HUES48 (cell line): ENCODE measurements at regions not wholly inside any gene's neighbourhood (a gene's known extent, or its start where the extent isn't known, plus 50 kb on each side); places are given as distances from the start of the nearest gene placed in this dataset.

Experiments used
- H3K27ac ChIP-seq: one replicate; pipeline ENCODE4 v1.7.0; 2013; ENCODE audit warnings: low read depth, low read length, inconsistent platforms
- H3K27me3 ChIP-seq: 2 replicates; pipeline ENCODE4 v1.6.1; 2013; ENCODE audit warnings: mild to moderate bottlenecking, low read length; ENCODE audit not compliant: control insufficient read depth, insufficient read depth
- H3K36me3 ChIP-seq: 2 replicates; pipeline ENCODE4 v1.6.1; 2013; ENCODE audit warnings: low read length; ENCODE audit not compliant: control insufficient read depth, insufficient read depth
- H3K4me1 ChIP-seq: 2 replicates; pipeline ENCODE4 v1.6.1; 2013; ENCODE audit warnings: mild to moderate bottlenecking, low read length; ENCODE audit not compliant: control insufficient read depth, insufficient read depth
- H3K4me3 ChIP-seq: 2 replicates; pipeline ENCODE4 v1.5.1; 2013; ENCODE audit warnings: mild to moderate bottlenecking, low read depth, low read length
- H3K9ac ChIP-seq: 2 replicates; pipeline ENCODE4 v1.6.1; 2013; ENCODE audit warnings: mild to moderate bottlenecking, low read depth, low read length, moderate library complexity
- H3K9me3 ChIP-seq: 2 replicates; pipeline ENCODE4 v1.6.1; 2013; ENCODE audit warnings: low read length; ENCODE audit not compliant: control insufficient read depth, insufficient read depth

- no peak overlapping the region for H3K27ac ChIP-seq
- H3K9ac ChIP-seq: no peak overlapping the region
- H3K9me3 ChIP-seq: no peaks in the 10 kb centered on the region
- no peak overlapping the region for H3K4me3 ChIP-seq
- H3K27me3 ChIP-seq: no peaks in the 10 kb centered on the region
- no peaks in the 10 kb centered on the region for H3K36me3 ChIP-seq
- no peaks in the 10 kb centered on the region for H3K4me1 ChIP-seq
These were observed 370.5 kb downstream of the NUF2 start for GRCh38 chr1:163692266-163692665.

- Histone ChIP-seq H3K27ac (no peak overlapping the region), H3K36me3 (no peaks in the 10 kb centered on the region), H3K4me3 (no peak overlapping the region), H3K27me3 (no peaks in the 10 kb centered on the region), H3K4me1 (no peaks in the 10 kb centered on the region), H3K9me3 (no peaks in the 10 kb centered on the region), H3K9ac (no peak overlapping the region)
These were observed 375.4 kb downstream of the NUF2 start for GRCh38 chr1:163697137-163697536.

- Histone ChIP-seq H3K9ac (no peak overlapping the region), H3K4me3 (no peak overlapping the region), H3K27me3 (no peaks in the 10 kb centered on the region), H3K4me1 (no peaks in the 10 kb centered on the region), H3K36me3 (no peaks in the 10 kb centered on the region), H3K9me3 (no peaks in the 10 kb centered on the region), H3K27ac (no peak overlapping the region)
These were observed 380.1 kb downstream of the NUF2 start for GRCh38 chr1:163701783-163702374.

DNA sequence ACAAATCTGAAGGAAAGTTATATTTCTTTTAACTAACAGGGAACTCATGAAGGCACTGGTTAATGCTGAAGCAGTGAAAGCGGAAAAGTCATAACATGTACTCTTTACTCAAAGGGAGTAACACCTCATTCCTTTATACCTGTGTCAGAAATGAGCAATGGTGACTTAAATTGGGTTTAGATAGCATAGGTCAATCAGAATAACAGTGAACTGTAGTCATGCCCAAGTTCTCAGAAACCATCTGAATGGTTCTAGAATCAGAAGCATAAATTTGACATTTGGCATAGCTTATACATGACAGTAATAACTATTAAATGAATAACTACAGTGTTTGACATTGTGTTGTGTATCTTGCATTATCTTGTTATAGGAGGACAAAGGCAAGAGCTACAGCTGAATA lies 382.0 kb downstream of the NUF2 start:
- Histone ChIP-seq H3K27me3 (no peaks in the 10 kb centered on the region), H3K9me3 (no peaks in the 10 kb centered on the region), H3K4me1 (no peaks in the 10 kb centered on the region), H3K36me3 (no peaks in the 10 kb centered on the region), H3K27ac (no peak overlapping the region), H3K9ac (no peak overlapping the region), H3K4me3 (no peak overlapping the region)

DNA sequence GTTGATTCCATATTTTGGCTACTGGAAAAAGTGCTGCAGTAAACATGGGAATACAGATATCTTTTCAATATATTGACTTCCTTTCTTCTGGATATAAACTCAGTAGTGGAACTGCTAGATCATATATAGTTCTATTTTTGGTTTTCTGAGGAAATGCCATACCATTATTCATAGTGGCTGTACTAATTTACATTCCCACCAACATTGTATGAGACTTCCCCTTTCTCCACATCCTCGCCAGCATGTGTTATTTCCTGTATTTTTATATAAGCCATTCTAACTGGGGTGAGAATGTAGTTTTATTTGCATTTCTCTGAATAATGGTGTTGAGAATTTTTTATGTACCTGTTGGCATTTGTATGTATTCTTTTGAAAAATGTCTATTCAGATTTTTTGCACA lies 385.2 kb downstream of the NUF2 start:
- Histone ChIP-seq H3K4me3 (no peak overlapping the region), H3K27ac (no peak overlapping the region), H3K4me1 (no peaks in the 10 kb centered on the region), H3K9ac (no peak overlapping the region), H3K9me3 (no peaks in the 10 kb centered on the region), H3K36me3 (no peaks in the 10 kb centered on the region), H3K27me3 (no peaks in the 10 kb centered on the region)

- Histone ChIP-seq H3K36me3 (no peaks in the 10 kb centered on the region), H3K4me3 (no peak overlapping the region), H3K4me1 (no peaks in the 10 kb centered on the region)
These were observed 387.9 kb downstream of the NUF2 start for GRCh38 chr1:163709636-163710035.

GRCh38 chr1:163712321-163712720 lies 390.6 kb downstream of the NUF2 start:
- no peaks in the 10 kb centered on the region for H3K9me3 ChIP-seq
- H3K4me1 ChIP-seq: no peaks in the 10 kb centered on the region
- H3K9ac ChIP-seq: no peak overlapping the region
- H3K27me3 ChIP-seq: no peaks in the 10 kb centered on the region
- no peak overlapping the region for H3K27ac ChIP-seq
- no peak overlapping the region for H3K4me3 ChIP-seq
- H3K36me3 ChIP-seq: no peaks in the 10 kb centered on the region

More at GRCh38 chr1:163709636-163710035, 387.9 kb downstream of the NUF2 start:
- Histone ChIP-seq H3K27ac (no peak overlapping the region), H3K9ac (no peak overlapping the region), H3K9me3 (no peaks in the 10 kb centered on the region), H3K27me3 (no peaks in the 10 kb centered on the region)

- H3K27me3 ChIP-seq: no peaks in the 10 kb centered on the region
- no peak overlapping the region for H3K27ac ChIP-seq
- no peak overlapping the region for H3K4me3 ChIP-seq
- peaks cover 12% of the 10 kb centered on the region for H3K9me3 ChIP-seq
- H3K9ac ChIP-seq: no peak overlapping the region
- no peaks in the 10 kb centered on the region for H3K36me3 ChIP-seq
- no peaks in the 10 kb centered on the region for H3K4me1 ChIP-seq
These were observed 398.5 kb downstream of the NUF2 start for GRCh38 chr1:163720294-163720693.

DNA sequence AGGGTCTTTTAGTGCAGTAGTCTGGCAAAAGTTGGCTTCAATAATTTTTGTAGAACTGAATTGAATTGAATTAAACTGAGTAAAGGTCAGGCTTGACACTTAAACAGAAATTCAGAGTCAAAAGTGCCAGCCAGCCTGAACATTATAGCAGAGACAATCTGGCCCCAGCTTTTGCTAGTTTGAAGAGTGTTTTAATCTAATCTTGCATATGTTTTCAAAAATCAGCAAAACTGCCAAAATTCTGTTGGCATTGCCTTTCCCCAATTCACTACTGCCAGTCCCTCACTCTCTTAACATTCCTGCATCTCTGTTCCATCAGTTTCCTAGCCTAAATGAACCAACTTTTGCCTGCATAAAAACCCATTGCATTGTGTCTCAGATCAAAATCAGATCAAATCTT lies 403.8 kb downstream of the NUF2 start:
- no peaks in the 10 kb centered on the region for H3K27me3 ChIP-seq
- no peak overlapping the region for H3K9ac ChIP-seq
- H3K27ac ChIP-seq: no peak overlapping the region
- H3K4me3 ChIP-seq: no peak overlapping the region
- no peaks in the 10 kb centered on the region for H3K36me3 ChIP-seq
- H3K9me3 ChIP-seq: peaks cover 7% of the 10 kb centered on the region; the same call in 1 of the 2 replicates
- no peaks in the 10 kb centered on the region for H3K4me1 ChIP-seq

- H3K4me3 ChIP-seq: no peak overlapping the region
- no peak overlapping the region for H3K27ac ChIP-seq
- no peak overlapping the region for H3K9ac ChIP-seq
- H3K27me3 ChIP-seq: no peaks in the 10 kb centered on the region
- peaks cover 7% of the 10 kb centered on the region; the same call in 1 of the 2 replicates for H3K9me3 ChIP-seq
- no peaks in the 10 kb centered on the region for H3K4me1 ChIP-seq
- H3K36me3 ChIP-seq: no peaks in the 10 kb centered on the region
These were observed 408.7 kb downstream of the NUF2 start for GRCh38 chr1:163730411-163730821.

- H3K4me3 ChIP-seq: no peak overlapping the region
- no peaks in the 10 kb centered on the region for H3K36me3 ChIP-seq
- no peaks in the 10 kb centered on the region for H3K9me3 ChIP-seq
- H3K27me3 ChIP-seq: no peaks in the 10 kb centered on the region
- no peak overlapping the region for H3K9ac ChIP-seq
- H3K27ac ChIP-seq: no peak overlapping the region
- H3K4me1 ChIP-seq: peaks cover 5% of the 10 kb centered on the region; the same call in 1 of the 2 replicates
These were observed 415.5 kb downstream of the NUF2 start for GRCh38 chr1:163737261-163737660.
